H1 (cell line): ENCODE measurements at regions not wholly inside any gene's neighbourhood (a gene's known extent, or its start where the extent isn't known, plus 50 kb on each side); places are given as distances from the start of the nearest gene placed in this dataset.

Source experiments
- CTCF ChIA-PET: fragments of 300-600 bp; sonication (Branson Sonifier 250); formaldehyde crosslinking; loops from one replicate; lab custom pipeline; 2021; ENCODE audit not compliant: partially characterized antibody; lab: Charles Lee
- POLR2A ChIA-PET: fragments of 300-600 bp; sonication (Branson Sonifier 250); formaldehyde crosslinking; loops from one replicate; lab custom pipeline; 2021; ENCODE audit warnings: inconsistent platforms; ENCODE audit not compliant: partially characterized antibody; lab: Charles Lee
- DNase-seq, 2 experiments: peaks; one replicate each; pipeline versions ENCODE4 v3.0.0 to v3.0.0-alpha.2; 2010 to 2022; ENCODE audit warnings: low spot score in 2 of 2, low read depth in 1 of 2, mixed read lengths in 1 of 2
- FAIRE-seq: peaks from 2 replicates; lab custom pipeline; 2011; peaks lifted over from hg19 to GRCh38; lab: Jason Lieb, UNC
- H2AFZ ChIP-seq: 2 replicates; pipeline ENCODE4 v1.8.1; 2012; ENCODE audit warnings: low read length, inconsistent platforms
- H2AK5ac ChIP-seq: 2 replicates; pipeline ENCODE4 v1.6.1; 2013; ENCODE audit warnings: low read depth, low read length
- H2BK120ac ChIP-seq: replicated peaks from 2 replicates; pipeline ENCODE3; 2013; ENCODE audit warnings: low read depth, low read length, inconsistent platforms
- H2BK12ac ChIP-seq: 2 replicates; pipeline ENCODE4 v1.6.1; 2013; ENCODE audit warnings: low read depth, low read length
- H2BK15ac ChIP-seq: 2 replicates; pipeline ENCODE4 v1.6.1; 2013; ENCODE audit warnings: low read length
- H2BK20ac ChIP-seq: 2 replicates; pipeline ENCODE4 v1.6.1; 2013; ENCODE audit warnings: low read length
- H2BK5ac ChIP-seq: 2 replicates; pipeline ENCODE4 v1.6.1; 2013; ENCODE audit warnings: low read depth, low read length
- H3K14ac ChIP-seq: 2 replicates; pipeline ENCODE4 v1.6.1; 2013; ENCODE audit warnings: inconsistent platforms; ENCODE audit not compliant: insufficient read length
- H3K18ac ChIP-seq: 2 replicates; pipeline ENCODE4 v1.6.1; 2013; ENCODE audit warnings: low read length; ENCODE audit errors: extremely low read depth
- H3K23ac ChIP-seq: 2 replicates; pipeline ENCODE4 v1.6.1; 2013; ENCODE audit warnings: inconsistent platforms; ENCODE audit not compliant: insufficient read length
- H3K23me2 ChIP-seq: 2 replicates; pipeline ENCODE4 v1.6.1; 2013; ENCODE audit warnings: low read depth, low read length
- H3K27ac ChIP-seq: 2 replicates; pipeline ENCODE4 v1.6.1; 2011; ENCODE audit warnings: low read depth, low read length, inconsistent platforms
- H3K27me3 ChIP-seq, 4 experiments: replicated peaks in 1 of 4; 1 replicate in 1 of 4; 2 replicates in 3 of 4; pipeline versions ENCODE4 v1.6.1 to v1.8.1; 2011 to 2013; ENCODE audit warnings: low read length in 3 of 4, mild to moderate bottlenecking in 3 of 4, inconsistent platforms in 2 of 4, mixed read lengths in 2 of 4, moderate library complexity in 1 of 4; ENCODE audit not compliant: control insufficient read depth in 3 of 4, insufficient read depth in 3 of 4; ENCODE audit errors: extremely low read depth in 1 of 4
- H3K36me3 ChIP-seq, 4 experiments: 2 replicates each; pipeline versions ENCODE4 v1.6.1 to v1.8.1; 2011 to 2013; ENCODE audit warnings: mild to moderate bottlenecking in 4 of 4, low read length in 3 of 4, moderate library complexity in 2 of 4, control low read depth in 1 of 4, inconsistent platforms in 1 of 4; ENCODE audit not compliant: insufficient read depth in 4 of 4, control insufficient read depth in 2 of 4
- H3K4ac ChIP-seq: replicated peaks from 2 replicates; pipeline ENCODE3; 2013; ENCODE audit warnings: low read length, low read depth, mixed read lengths, inconsistent platforms; ENCODE audit not compliant: insufficient read length
- H3K4me1 ChIP-seq, 4 experiments: replicated peaks in 1 of 4; 1 replicate in 1 of 4; 2 replicates in 3 of 4; pipeline versions ENCODE4 v1.6.1 to v1.8.1; 2011 to 2013; ENCODE audit warnings: low read length in 3 of 4, inconsistent platforms in 2 of 4, mixed read lengths in 1 of 4; ENCODE audit not compliant: insufficient read depth in 4 of 4, control insufficient read depth in 3 of 4
- H3K4me2 ChIP-seq, 2 experiments: 2 replicates each; pipeline versions ENCODE4 v1.6.1 to v1.8.1; 2011 to 2013; ENCODE audit warnings: low read depth in 2 of 2, low read length in 2 of 2, control low read depth in 1 of 2, inconsistent platforms in 1 of 2, mild to moderate bottlenecking in 1 of 2; ENCODE audit not compliant: insufficient read depth in 1 of 2
- H3K4me3 ChIP-seq, 4 experiments: fragments of 200-600, 300-600 bp in 1 of 4; sonication (generic), shearing (Covaris generic), sonication (Bioruptor Twin) in 1 of 4; 2 replicates each; pipeline versions ENCODE4 v1.5.1 to v1.8.1; 2011 to 2016; ENCODE audit warnings: low read length in 4 of 4, low read depth in 3 of 4, control low read depth in 2 of 4, inconsistent platforms in 2 of 4, mild to moderate bottlenecking in 2 of 4, mixed read lengths in 1 of 4, moderate library complexity in 1 of 4; ENCODE audit not compliant: insufficient read depth in 2 of 4; ENCODE audit errors: extremely low read depth in 1 of 4
- H3K56ac ChIP-seq: replicated peaks from 2 replicates; pipeline ENCODE3; 2013; ENCODE audit warnings: low read depth, mild to moderate bottlenecking, mixed read lengths, low read length, inconsistent platforms; ENCODE audit not compliant: insufficient read length
- H3K79me1 ChIP-seq: 2 replicates; pipeline ENCODE4 v1.6.1; 2013; ENCODE audit warnings: low read depth, low read length, control low read depth
- H3K79me2 ChIP-seq, 2 experiments: 2 replicates each; pipeline versions ENCODE4 v1.6.1 to v1.8.1; 2012 to 2013; ENCODE audit warnings: low read length in 2 of 2, mild to moderate bottlenecking in 2 of 2, inconsistent platforms in 1 of 2; ENCODE audit not compliant: insufficient read depth in 2 of 2, control insufficient read depth in 1 of 2
- H3K9ac ChIP-seq, 4 experiments: replicated peaks in 1 of 4; 1 replicate in 1 of 4; 2 replicates in 3 of 4; pipeline versions ENCODE4 v1.6.1 to v1.8.1; 2011 to 2013; ENCODE audit warnings: low read depth in 3 of 4, low read length in 3 of 4, control low read depth in 2 of 4, mild to moderate bottlenecking in 2 of 4, moderate library complexity in 2 of 4, inconsistent platforms in 1 of 4; ENCODE audit errors: extremely low read depth in 1 of 4
- H3K9me3 ChIP-seq, 2 experiments: 2 replicates each; pipeline versions ENCODE4 v1.6.1 to v1.8.1; 2012 to 2013; ENCODE audit warnings: mild to moderate bottlenecking in 2 of 2, moderate library complexity in 2 of 2, control low read depth in 1 of 2, inconsistent platforms in 1 of 2, low read depth in 1 of 2, low read length in 1 of 2, mixed read lengths in 1 of 2; ENCODE audit not compliant: insufficient read depth in 2 of 2
- H4K20me1 ChIP-seq, 2 experiments: replicated peaks in 1 of 2; 2 replicates each; pipeline versions ENCODE3 to v1.8.1; 2011 to 2013; ENCODE audit warnings: inconsistent platforms in 2 of 2, low read length in 2 of 2, mild to moderate bottlenecking in 1 of 2; ENCODE audit not compliant: insufficient read depth in 2 of 2, control insufficient read depth in 1 of 2
- H4K5ac ChIP-seq: 2 replicates; pipeline ENCODE4 v1.6.1; 2013; ENCODE audit warnings: low read length, low read depth, mixed read lengths, inconsistent platforms; ENCODE audit not compliant: insufficient read length
- H4K8ac ChIP-seq: 2 replicates; pipeline ENCODE4 v1.8.0; 2013; ENCODE audit warnings: mild to moderate bottlenecking, moderate library complexity, low read length, inconsistent platforms; ENCODE audit not compliant: insufficient read depth; ENCODE audit errors: extremely low read depth
- H4K91ac ChIP-seq: replicated peaks from 2 replicates; pipeline ENCODE3; 2013; ENCODE audit warnings: low read length, mixed read lengths, inconsistent platforms; ENCODE audit not compliant: insufficient read length
- BACH1 ChIP-seq: IDR thresholded peaks from 2 replicates; pipeline ENCODE4 v1.6.1; 2012; ENCODE audit warnings: low read length, improper control_type of control experiment
- CBX8 ChIP-seq: fragments of 300-800, 300-1000 bp; sonication (generic); IDR thresholded peaks from 2 replicates; pipeline ENCODE4 v1.7.1; 2016; ENCODE audit warnings: low read depth, low read length, borderline replicate concordance
- GABPA ChIP-seq: IDR thresholded peaks from 2 replicates; pipeline ENCODE4 v1.6.1; 2011; ENCODE audit warnings: mild to moderate bottlenecking, low read length, moderate library complexity, borderline replicate concordance; ENCODE audit not compliant: insufficient read depth
- GTF2F1 ChIP-seq: IDR thresholded peaks from 2 replicates; pipeline ENCODE4 v1.6.1; 2012; ENCODE audit warnings: low read depth, low read length, improper control_type of control experiment, borderline replicate concordance
- JUND ChIP-seq: IDR thresholded peaks from 2 replicates; pipeline ENCODE4 v1.6.1; 2011; ENCODE audit warnings: mild to moderate bottlenecking, improper control_type of control experiment, low read length
- NANOG ChIP-seq: IDR thresholded peaks from 2 replicates; pipeline ENCODE4 v1.6.1; 2011; ENCODE audit warnings: low read length, low read depth, mild to moderate bottlenecking, inconsistent platforms; ENCODE audit not compliant: insufficient read depth, poor library complexity, severe bottlenecking
- POLR2AphosphoS5 ChIP-seq: IDR thresholded peaks from 2 replicates; pipeline ENCODE4 v1.6.1; 2011; ENCODE audit warnings: low read depth, low read length
- POU5F1 ChIP-seq: IDR thresholded peaks from 2 replicates; pipeline ENCODE4 v1.6.1; 2011; ENCODE audit warnings: low read depth, mild to moderate bottlenecking, low read length, moderate library complexity
- RFX5 ChIP-seq: IDR thresholded peaks from 2 replicates; pipeline ENCODE4 v1.6.1; 2011; ENCODE audit warnings: low read depth, low read length, improper control_type of control experiment, borderline replicate concordance
- SIN3A ChIP-seq, 2 experiments: IDR thresholded peaks in 1 of 2; conservative IDR thresholded peaks in 1 of 2; 2 replicates each; pipeline ENCODE4 v1.6.1; 2011 to 2012; ENCODE audit warnings: low read length in 2 of 2, improper control_type of control experiment in 1 of 2, low read depth in 1 of 2, mild to moderate bottlenecking in 1 of 2
- SIRT6 ChIP-seq: IDR thresholded peaks from one replicate; pipeline ENCODE4 v1.7.1; 2012; ENCODE audit warnings: low read length, inconsistent platforms
- SP1 ChIP-seq: IDR thresholded peaks from 2 replicates; pipeline ENCODE4 v1.6.1; 2011; ENCODE audit warnings: low read depth, low read length
- SP2 ChIP-seq: IDR thresholded peaks from 2 replicates; pipeline ENCODE4 v1.6.1; 2012; ENCODE audit warnings: mild to moderate bottlenecking, low read length, inconsistent platforms
- TAF1 ChIP-seq: IDR thresholded peaks from 2 replicates; pipeline ENCODE4 v1.6.1; 2011; ENCODE audit warnings: mild to moderate bottlenecking, low read depth, low read length
- WGBS, 2 experiments: shearing (Covaris generic) in 1 of 2; methylation state at CpG; one replicate each; pipeline versions ENCODE4 v1.1.6 to v1.1.7; 2013 to 2015; ENCODE audit warnings: low lambda C conversion rate in 2 of 2, mixed read lengths in 2 of 2, inconsistent platforms in 1 of 2, low coverage in 1 of 2, missing lambda C conversion rate in 1 of 2; ENCODE audit not compliant: insufficient replicate concordance in 2 of 2, insufficient coverage in 1 of 2, insufficient read length in 1 of 2; ENCODE audit errors: extremely low coverage in 1 of 2, missing lambda C conversion rate in 1 of 2; 5-methylcytosine and 5-hydroxymethylcytosine counted together
- TF ChIP-seq, protein P1 (sequence below): IDR thresholded peaks from 2 replicates; pipeline ENCODE4 v1.6.1; 2011; ENCODE audit warnings: low read depth, mild to moderate bottlenecking, low read length; ENCODE audit not compliant: insufficient read depth

DNA sequence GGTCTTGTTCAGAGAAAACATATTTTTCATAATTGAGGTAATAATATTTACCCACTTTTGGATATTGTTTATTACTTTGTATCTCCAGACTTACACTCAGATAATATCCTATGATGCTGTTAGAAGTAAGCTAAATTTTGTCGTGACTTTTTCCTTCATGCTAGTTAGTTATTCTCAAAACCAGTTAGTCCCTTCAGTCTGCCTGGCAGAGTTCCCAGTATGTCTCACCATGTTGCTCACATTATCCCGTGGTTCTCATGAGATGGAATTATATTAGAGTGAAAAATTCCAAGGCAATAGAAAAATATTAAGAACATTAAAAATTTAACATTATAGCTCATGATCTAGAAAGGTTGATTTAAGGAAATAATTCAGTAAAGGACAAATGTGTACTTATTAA is 81.5 kb upstream of the SMIM30 start:
- H3K79me2 ChIP-seq = no peaks in the 10 kb centered on the region
- H2AFZ ChIP-seq = no peak overlapping the region
- H3K18ac ChIP-seq = no peak overlapping the region
- H3K4me3 ChIP-seq = no peak overlapping the region
- H3K27me3 ChIP-seq = no peaks in the 10 kb centered on the region
- no peak overlapping the region for H4K8ac ChIP-seq
- H3K4me2 ChIP-seq = no peak overlapping the region
- H3K9me3 ChIP-seq = no peaks in the 10 kb centered on the region; a peak in 1 of 4 replicates
- H4K91ac ChIP-seq = no peak overlapping the region
- H2BK12ac ChIP-seq = no peak overlapping the region
- WGBS, 2 experiments = 40% methylated on average over 2 of the region's 2 CpGs; no CpG with 5 or more reads in 1 of the 2 experiments
- CTCF ChIA-PET = interaction anchor here (0.6 to 1.3 kb wide), 3 partner anchors 8 to 40 kb away, joined by 3 to 4 read pairs (median 4); no protein-coding TSS in a partner anchor
- no peaks in the 10 kb centered on the region for H3K23me2 ChIP-seq
- H3K23ac ChIP-seq = no peak overlapping the region
- H3K36me3 ChIP-seq = no peaks in the 10 kb centered on the region
- no peak overlapping the region for H3K56ac ChIP-seq
- no peak for FAIRE-seq
- POLR2A ChIA-PET = no interaction called here
- no peak overlapping the region for H4K5ac ChIP-seq
- no peak for DNase-seq
- H2AK5ac ChIP-seq = no peak overlapping the region
- H3K79me1 ChIP-seq = no peaks in the 10 kb centered on the region
- no peak overlapping the region for H3K9ac ChIP-seq
- no peak overlapping the region for H2BK5ac ChIP-seq
- no peak overlapping the region for H2BK120ac ChIP-seq
- H3K14ac ChIP-seq = no peak overlapping the region
- H2BK15ac ChIP-seq = no peak overlapping the region
- no peak overlapping the region for H3K4ac ChIP-seq
- no peaks in the 10 kb centered on the region for H4K20me1 ChIP-seq
- TF ChIP-seq, protein P1, sequence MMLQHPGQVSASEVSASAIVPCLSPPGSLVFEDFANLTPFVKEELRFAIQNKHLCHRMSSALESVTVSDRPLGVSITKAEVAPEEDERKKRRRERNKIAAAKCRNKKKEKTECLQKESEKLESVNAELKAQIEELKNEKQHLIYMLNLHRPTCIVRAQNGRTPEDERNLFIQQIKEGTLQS = no peak
- no peak for TF ChIP-seq NANOG
- TF ChIP-seq CBX8 = no peak
- TF ChIP-seq SP2 = no peak
- TF ChIP-seq POU5F1 = no peak
- no peak for TF ChIP-seq SIRT6
- no peak for TF ChIP-seq TAF1
- no peak for TF ChIP-seq GTF2F1
- TF ChIP-seq POLR2AphosphoS5 = no peak
- no peak for TF ChIP-seq RFX5
- TF ChIP-seq BACH1 = no peak
- no peak for TF ChIP-seq JUND
- no peak for TF ChIP-seq SIN3A (conservative IDR thresholded peaks at IDR 0.05 in 1 of 2, IDR thresholded peaks at IDR 0.05 in 1 of 2; ENCODE audit: low read depth in 1 of 2, low read length in 2 of 2)
- no peak for TF ChIP-seq GABPA
- no peak for TF ChIP-seq SP1
- no peak overlapping the region for H2BK20ac ChIP-seq
- no peak overlapping the region for H3K27ac ChIP-seq
- no peaks in the 10 kb centered on the region for H3K4me1 ChIP-seq
